Caki2 (cell line): ENCODE measurements at regions not wholly inside any gene's neighbourhood (a gene's known extent, or its start where the extent isn't known, plus 50 kb on each side); places are given as distances from the start of the nearest gene placed in this dataset.

Source experiments
- DNase-seq: peaks from one replicate; pipeline ENCODE4 v3.0.0-alpha.2; 2015; ENCODE audit warnings: low read depth
- in situ Hi-C: cut with HindIII; loops from 2 replicates; pipeline ENCODE4 v1.10.0; 2016; ENCODE audit warnings: low sequenced_read_pairs, low pct_unique_long_range_greater_than_20kb, mixed read lengths

- DNase-seq, result no peak
- in situ Hi-C loops, result no loop called here
Measured at GRCh38 chr6:95292011-95292410, 285.3 kb upstream of the MANEA start.

GRCh38 chr6:95293257-95293656 is 284.1 kb upstream of the MANEA start:
- no peak for DNase-seq
- in situ Hi-C loops, result no loop called here

GRCh38 chr6:95294043-95294442 is 283.3 kb upstream of the MANEA start:
- DNase-seq, result no peak
- in situ Hi-C loops, result no loop called here

GRCh38 chr6:95309545-95309944 is 267.8 kb upstream of the MANEA start:
- no peak for DNase-seq
- in situ Hi-C loops, result no loop called here

- no peak for DNase-seq
- in situ Hi-C loops, result no loop called here
Measured at GRCh38 chr6:95318137-95318536, 259.2 kb upstream of the MANEA start.

GRCh38 chr6:95321126-95321525 is 256.2 kb upstream of the MANEA start:
- DNase-seq, result no peak
- in situ Hi-C loops, result no loop called here

- in situ Hi-C loops, result no loop called here
- peak; percentile 23 for DNase-seq
Measured at GRCh38 chr6:95325916-95326315, 251.4 kb upstream of the MANEA start.

GRCh38 chr6:95328231-95328630 is 249.1 kb upstream of the MANEA start:
- DNase-seq, result no peak
- in situ Hi-C loops, result no loop called here

- DNase-seq, result no peak
- in situ Hi-C loops, result no loop called here
Measured at GRCh38 chr6:95352064-95352795, 225.1 kb upstream of the MANEA start.

GRCh38 chr6:95354551-95354950 is 222.8 kb upstream of the MANEA start:
- in situ Hi-C loops, result no loop called here
- no peak for DNase-seq

- DNase-seq, result no peak
- in situ Hi-C loops, result no loop called here
Measured at GRCh38 chr6:95357380-95358020, 219.8 kb upstream of the MANEA start.

GRCh38 chr6:95364016-95364604 is 213.2 kb upstream of the MANEA start:
- in situ Hi-C loops, result no loop called here
- DNase-seq, result peak; percentile 4

- no peak for DNase-seq
- in situ Hi-C loops, result no loop called here
Measured at GRCh38 chr6:95365454-95365853, 211.9 kb upstream of the MANEA start.

- in situ Hi-C loops, result no loop called here
Measured at GRCh38 chr6:95366414-95366813, 210.9 kb upstream of the MANEA start.

GRCh38 chr6:95383878-95384277 is 193.5 kb upstream of the MANEA start:
- in situ Hi-C loops, result no loop called here
- DNase-seq, result no peak

More at GRCh38 chr6:95366414-95366813, 210.9 kb upstream of the MANEA start:
- DNase-seq, result no peak

- in situ Hi-C loops, result no loop called here
- no peak for DNase-seq
Measured at GRCh38 chr6:95384988-95385387, 192.3 kb upstream of the MANEA start.

- DNase-seq, result no peak
- in situ Hi-C loops, result no loop called here
Measured at GRCh38 chr6:95387845-95388244, 189.5 kb upstream of the MANEA start.

GRCh38 chr6:95404777-95405176 is 172.6 kb upstream of the MANEA start:
- in situ Hi-C loops, result no loop called here
- DNase-seq, result no peak

- in situ Hi-C loops, result no loop called here
- no peak for DNase-seq
Measured at GRCh38 chr6:95408111-95408510, 169.2 kb upstream of the MANEA start.

GRCh38 chr6:95410168-95410567 is 167.2 kb upstream of the MANEA start:
- in situ Hi-C loops, result no loop called here
- no peak for DNase-seq
